IMR-90 (cell line): ENCODE measurements at regions not wholly inside any gene's neighbourhood (a gene's known extent, or its start where the extent isn't known, plus 50 kb on each side); places are given as distances from the start of the nearest gene placed in this dataset.

Experiments
- ATAC-seq: fragments of 200-7000 bp; cut with Tn5 transposase; 2 replicates; pipeline ENCODE4 v1.9.1; 2020; ENCODE audit warnings: low read depth, mild to moderate bottlenecking, moderate library complexity
- BruUV-seq: library from RNA; stranded (reverse); fragments of 400-500 nt; replicated peaks from 2 replicates; lab custom pipeline; 2021; lab: Mats Ljungman, UMichigan
- CTCF ChIA-PET: fragments of 300-600 bp; formaldehyde crosslinking; extraction: SDS; loops from one replicate; lab custom pipeline; 2021; ENCODE audit warnings: antibody characterized with exemption; lab: Yijun Ruan, JAX
- POLR2A ChIA-PET: fragments of 300-600 bp; sonication (Branson Sonifier 250); formaldehyde crosslinking; loops from one replicate; lab custom pipeline; 2022; ENCODE audit warnings: antibody characterized with exemption; ENCODE audit not compliant: unreplicated experiment; lab: Charles Lee
- DNase-seq: peaks from one replicate; pipeline ENCODE4 v3.0.0; 2013
- H2AFZ ChIP-seq: replicated peaks from 2 replicates; pipeline ENCODE3; 2013; ENCODE audit warnings: low read length, mild to moderate bottlenecking; ENCODE audit not compliant: poor library complexity
- H2AK5ac ChIP-seq: 2 replicates; pipeline ENCODE4 v1.6.1; 2013; ENCODE audit warnings: low read depth, low read length, inconsistent platforms
- H2AK9ac ChIP-seq: replicated peaks from 2 replicates; pipeline ENCODE3; 2013; ENCODE audit warnings: mild to moderate bottlenecking, low read depth, low read length, moderate library complexity; ENCODE audit not compliant: poor library complexity
- H2BK120ac ChIP-seq: 2 replicates; pipeline ENCODE4 v1.6.1; 2013; ENCODE audit warnings: low read depth, low read length, inconsistent platforms
- H2BK15ac ChIP-seq: 3 replicates; pipeline ENCODE4 v1.6.1; 2013; ENCODE audit warnings: low read depth, low read length, inconsistent platforms
- H2BK20ac ChIP-seq: 2 replicates; pipeline ENCODE4 v1.6.1; 2013; ENCODE audit warnings: low read depth, mild to moderate bottlenecking, inconsistent platforms, low read length, moderate library complexity
- H2BK5ac ChIP-seq: 2 replicates; pipeline ENCODE4 v1.6.1; 2013; ENCODE audit warnings: mild to moderate bottlenecking, low read depth, low read length, inconsistent platforms; ENCODE audit not compliant: poor library complexity, severe bottlenecking
- H3K14ac ChIP-seq: replicated peaks from 2 replicates; pipeline ENCODE4 v1.6.1; 2013; ENCODE audit warnings: low read depth, low read length, inconsistent platforms
- H3K18ac ChIP-seq: 2 replicates; pipeline ENCODE4 v1.6.1; 2013; ENCODE audit warnings: low read depth, low read length, control low read depth
- H3K23ac ChIP-seq: 2 replicates; pipeline ENCODE4 v1.6.1; 2013; ENCODE audit warnings: low read depth, low read length, inconsistent platforms
- H3K27ac ChIP-seq: 2 replicates; pipeline ENCODE4 v1.5.1; 2013; ENCODE audit warnings: mild to moderate bottlenecking, control low read depth, low read length; ENCODE audit not compliant: insufficient read depth
- H3K27me3 ChIP-seq: 2 replicates; pipeline ENCODE4 v1.6.1; 2013; ENCODE audit warnings: low read length; ENCODE audit not compliant: control insufficient read depth, insufficient read depth
- H3K36me3 ChIP-seq: 2 replicates; pipeline ENCODE4 v1.6.1; 2013; ENCODE audit warnings: low read length, mixed read lengths; ENCODE audit not compliant: control insufficient read depth, insufficient read depth
- H3K4ac ChIP-seq: 2 replicates; pipeline ENCODE4 v1.6.1; 2013; ENCODE audit warnings: low read depth, low read length, inconsistent platforms
- H3K4me1 ChIP-seq: 2 replicates; pipeline ENCODE4 v1.6.1; 2013; ENCODE audit warnings: low read length, mixed read lengths; ENCODE audit not compliant: control insufficient read depth, insufficient read depth
- H3K4me2 ChIP-seq: 2 replicates; pipeline ENCODE4 v1.6.1; 2013; ENCODE audit warnings: low read depth, mild to moderate bottlenecking, control low read depth, low read length, moderate library complexity
- H3K4me3 ChIP-seq: 2 replicates; pipeline ENCODE4 v1.5.1; 2013; ENCODE audit warnings: low read depth, mild to moderate bottlenecking, control low read depth, low read length, moderate library complexity; ENCODE audit not compliant: insufficient read depth
- H3K56ac ChIP-seq: 2 replicates; pipeline ENCODE4 v1.6.1; 2013; ENCODE audit warnings: low read length, inconsistent platforms; ENCODE audit not compliant: insufficient read depth; ENCODE audit errors: extremely low read depth
- H3K79me1 ChIP-seq, 2 experiments: 2 replicates each; pipeline ENCODE4 v1.6.1; 2013; ENCODE audit warnings: low read length in 2 of 2, inconsistent platforms in 1 of 2, low read depth in 1 of 2
- H3K9ac ChIP-seq: 2 replicates; pipeline ENCODE4 v1.6.1; 2013; ENCODE audit warnings: low read depth, low read length, control low read depth
- H3K9me1 ChIP-seq: 2 replicates; pipeline ENCODE4 v1.6.1; 2013; ENCODE audit warnings: low read length, inconsistent platforms; ENCODE audit not compliant: insufficient read depth
- H3K9me3 ChIP-seq: 2 replicates; pipeline ENCODE4 v1.6.1; 2013; ENCODE audit warnings: low read length; ENCODE audit not compliant: control insufficient read depth, insufficient read depth
- H4K20me1 ChIP-seq: 2 replicates; pipeline ENCODE4 v1.6.1; 2013; ENCODE audit warnings: low read length, inconsistent platforms; ENCODE audit not compliant: insufficient read depth
- H4K5ac ChIP-seq: 2 replicates; pipeline ENCODE4 v1.6.1; 2013; ENCODE audit warnings: mild to moderate bottlenecking, low read depth, low read length, control low read depth
- H4K8ac ChIP-seq, 2 experiments: 2 replicates each; pipeline ENCODE4 v1.6.1; 2013; ENCODE audit warnings: low read depth in 2 of 2, low read length in 2 of 2, control low read depth in 1 of 2, inconsistent platforms in 1 of 2
- H4K91ac ChIP-seq: 2 replicates; pipeline ENCODE4 v1.6.1; 2013; ENCODE audit warnings: low read depth, low read length, inconsistent platforms; ENCODE audit not compliant: insufficient read depth
- BHLHE40 ChIP-seq: fragments of 150-350 bp; IDR thresholded peaks from 2 replicates; pipeline ENCODE4 v1.6.1; 2016; ENCODE audit warnings: mild to moderate bottlenecking, low read depth, low read length
- CEBPB ChIP-seq: IDR thresholded peaks from 2 replicates; pipeline ENCODE4 v1.6.1; 2012; ENCODE audit warnings: low read depth, low read length, improper control_type of control experiment
- CHD1 ChIP-seq: IDR thresholded peaks from 2 replicates; pipeline ENCODE4 v1.6.1; 2012; ENCODE audit warnings: low read depth, low read length, improper control_type of control experiment
- FOS ChIP-seq: fragments of 150-350 bp; IDR thresholded peaks from 2 replicates; pipeline ENCODE4 v1.6.1; 2016; ENCODE audit warnings: low read depth, low read length
- MAFK ChIP-seq: IDR thresholded peaks from 2 replicates; pipeline ENCODE4 v1.6.1; 2012; ENCODE audit warnings: low read depth, low read length, improper control_type of control experiment
- MAZ ChIP-seq: IDR thresholded peaks from 2 replicates; pipeline ENCODE4 v1.6.1; 2012; ENCODE audit warnings: low read depth, mild to moderate bottlenecking, low read length, improper control_type of control experiment, moderate library complexity, borderline replicate concordance
- MXI1 ChIP-seq: IDR thresholded peaks from 2 replicates; pipeline ENCODE4 v1.6.1; 2012; ENCODE audit warnings: low read depth, mild to moderate bottlenecking, low read length, moderate library complexity, borderline replicate concordance
- NFE2L2 ChIP-seq: fragments of 150-350 bp; IDR thresholded peaks from 2 replicates; pipeline ENCODE4 v1.6.1; 2016; ENCODE audit warnings: low read depth, mild to moderate bottlenecking, low read length
- POLR2A ChIP-seq: IDR thresholded peaks from 2 replicates; pipeline ENCODE4 v1.6.1; 2012; ENCODE audit warnings: mild to moderate bottlenecking, low read depth, low read length
- RAD21 ChIP-seq: IDR thresholded peaks from 2 replicates; pipeline ENCODE4 v1.6.1; 2012; ENCODE audit warnings: low read length, improper control_type of control experiment
- RCOR1 ChIP-seq: IDR thresholded peaks from 2 replicates; pipeline ENCODE4 v1.6.1; 2012; ENCODE audit warnings: mild to moderate bottlenecking, low read length, improper control_type of control experiment; ENCODE audit not compliant: insufficient replicate concordance
- RFX5 ChIP-seq: IDR thresholded peaks from 2 replicates; pipeline ENCODE4 v1.8.0; 2012; ENCODE audit warnings: low read depth, mild to moderate bottlenecking, low read length, moderate library complexity
- SMC3 ChIP-seq: fragments of 150-350 bp; IDR thresholded peaks from 2 replicates; pipeline ENCODE4 v1.6.1; 2016; ENCODE audit warnings: low read depth, mild to moderate bottlenecking, antibody characterized with exemption, low read length, moderate library complexity
- WGBS, 2 experiments: methylation state at CpG; one replicate each; pipeline versions ENCODE4 v1.1.5 to v1.1.7; 2013; ENCODE audit warnings: missing lambda C conversion rate in 2 of 2; ENCODE audit not compliant: insufficient read length in 1 of 2; ENCODE audit errors: extremely low coverage in 2 of 2; 5-methylcytosine and 5-hydroxymethylcytosine counted together
- dilution Hi-C: fragments of 300-500 bp; cut with HindIII; formaldehyde crosslinking; loops from one replicate; pipeline ENCODE4 v1.14.3; 2018; ENCODE audit warnings: low sequenced_read_pairs; ENCODE audit not compliant: unreplicated experiment
- in situ Hi-C: fragments of 300-500 bp; cut with MboI; formaldehyde crosslinking; loops from 3 replicates; pipeline ENCODE4 v1.14.3; 2019; ENCODE audit warnings: low sequenced_read_pairs, inconsistent platforms, mixed read lengths
- intact Hi-C: fragments of 100-400 bp; cut with micrococcal nuclease; formaldehyde crosslinking; loops from 2 replicates; pipeline ENCODE4 v1.10.0; 2022
- TF ChIP-seq, protein P1 (sequence below): fragments of 150-350 bp; IDR thresholded peaks from 2 replicates; pipeline ENCODE4 v1.6.1; 2016; ENCODE audit warnings: low read depth, mild to moderate bottlenecking, low read length, moderate library complexity, borderline replicate concordance
- TF ChIP-seq, protein P2 (sequence below): fragments of 150-350 bp; IDR thresholded peaks from 2 replicates; pipeline ENCODE4 v1.6.1; 2017; ENCODE audit warnings: mild to moderate bottlenecking, antibody characterized with exemption, low read length, low read depth
- TF ChIP-seq, protein P3 (sequence below): conservative IDR thresholded peaks from 2 replicates; pipeline ENCODE4 v1.5.1; 2012; ENCODE audit warnings: mild to moderate bottlenecking, low read depth, low read length, improper control_type of control experiment

DNA sequence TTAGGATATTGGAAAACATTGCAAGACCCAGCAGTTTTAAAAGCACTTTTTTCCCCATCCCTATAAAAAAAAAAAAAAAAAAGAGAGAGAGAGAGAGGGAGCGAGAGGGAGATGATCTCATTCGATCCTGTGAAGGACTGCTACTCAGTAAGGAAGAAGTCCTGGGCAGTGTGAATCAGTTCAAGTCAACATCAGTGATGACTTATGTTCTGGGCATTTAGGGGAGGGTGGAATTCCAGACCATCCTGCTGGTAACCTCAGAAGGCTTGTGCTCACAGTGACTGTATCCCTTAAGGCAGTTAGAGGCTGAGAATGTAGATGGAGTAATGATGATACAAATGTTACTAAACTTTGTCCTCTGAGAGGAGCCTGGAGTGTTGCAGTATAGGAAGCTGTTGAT lies 151.4 kb downstream of the TGFB2 start:
- ATAC-seq (peak; percentile 89), DNase-seq (peak; percentile 100)
- H3K56ac ChIP-seq = no peak overlapping the region
- H2BK15ac ChIP-seq = no peak overlapping the region
- peak; percentile 83 for TF ChIP-seq CEBPB
- TF ChIP-seq NFE2L2 = peak; percentile 23; the same call in 1 of the 2 replicates
- TF ChIP-seq RFX5 = no peak
- no peak; the same call in 1 of the 2 replicates for TF ChIP-seq POLR2A
- peak; percentile 10; the same call in 1 of the 2 replicates for TF ChIP-seq SMC3
- 0 out of 2 replicates have a peak, but pooled peaks have one; percentile 26 for TF ChIP-seq MAFK
- TF ChIP-seq BHLHE40 = peak; percentile 76
- TF ChIP-seq CHD1 = no peak; the same call in 1 of the 2 replicates
- peak; percentile 19; the same call in 1 of the 2 replicates for TF ChIP-seq RAD21
- TF ChIP-seq, protein P1, sequence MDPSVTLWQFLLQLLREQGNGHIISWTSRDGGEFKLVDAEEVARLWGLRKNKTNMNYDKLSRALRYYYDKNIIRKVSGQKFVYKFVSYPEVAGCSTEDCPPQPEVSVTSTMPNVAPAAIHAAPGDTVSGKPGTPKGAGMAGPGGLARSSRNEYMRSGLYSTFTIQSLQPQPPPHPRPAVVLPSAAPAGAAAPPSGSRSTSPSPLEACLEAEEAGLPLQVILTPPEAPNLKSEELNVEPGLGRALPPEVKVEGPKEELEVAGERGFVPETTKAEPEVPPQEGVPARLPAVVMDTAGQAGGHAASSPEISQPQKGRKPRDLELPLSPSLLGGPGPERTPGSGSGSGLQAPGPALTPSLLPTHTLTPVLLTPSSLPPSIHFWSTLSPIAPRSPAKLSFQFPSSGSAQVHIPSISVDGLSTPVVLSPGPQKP = no peak
- TF ChIP-seq FOS = peak; percentile 93
- no peak for TF ChIP-seq MXI1
- TF ChIP-seq, protein P2, sequence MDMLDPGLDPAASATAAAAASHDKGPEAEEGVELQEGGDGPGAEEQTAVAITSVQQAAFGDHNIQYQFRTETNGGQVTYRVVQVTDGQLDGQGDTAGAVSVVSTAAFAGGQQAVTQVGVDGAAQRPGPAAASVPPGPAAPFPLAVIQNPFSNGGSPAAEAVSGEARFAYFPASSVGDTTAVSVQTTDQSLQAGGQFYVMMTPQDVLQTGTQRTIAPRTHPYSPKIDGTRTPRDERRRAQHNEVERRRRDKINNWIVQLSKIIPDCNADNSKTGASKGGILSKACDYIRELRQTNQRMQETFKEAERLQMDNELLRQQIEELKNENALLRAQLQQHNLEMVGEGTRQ = no peak
- TF ChIP-seq, protein P3, sequence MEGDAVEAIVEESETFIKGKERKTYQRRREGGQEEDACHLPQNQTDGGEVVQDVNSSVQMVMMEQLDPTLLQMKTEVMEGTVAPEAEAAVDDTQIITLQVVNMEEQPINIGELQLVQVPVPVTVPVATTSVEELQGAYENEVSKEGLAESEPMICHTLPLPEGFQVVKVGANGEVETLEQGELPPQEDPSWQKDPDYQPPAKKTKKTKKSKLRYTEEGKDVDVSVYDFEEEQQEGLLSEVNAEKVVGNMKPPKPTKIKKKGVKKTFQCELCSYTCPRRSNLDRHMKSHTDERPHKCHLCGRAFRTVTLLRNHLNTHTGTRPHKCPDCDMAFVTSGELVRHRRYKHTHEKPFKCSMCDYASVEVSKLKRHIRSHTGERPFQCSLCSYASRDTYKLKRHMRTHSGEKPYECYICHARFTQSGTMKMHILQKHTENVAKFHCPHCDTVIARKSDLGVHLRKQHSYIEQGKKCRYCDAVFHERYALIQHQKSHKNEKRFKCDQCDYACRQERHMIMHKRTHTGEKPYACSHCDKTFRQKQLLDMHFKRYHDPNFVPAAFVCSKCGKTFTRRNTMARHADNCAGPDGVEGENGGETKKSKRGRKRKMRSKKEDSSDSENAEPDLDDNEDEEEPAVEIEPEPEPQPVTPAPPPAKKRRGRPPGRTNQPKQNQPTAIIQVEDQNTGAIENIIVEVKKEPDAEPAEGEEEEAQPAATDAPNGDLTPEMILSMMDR = no peak
- TF ChIP-seq RCOR1 = peak; percentile 96
- TF ChIP-seq MAZ = peak; percentile 66; the same call in 1 of the 2 replicates
- no peak overlapping the region for H3K9ac ChIP-seq
- no peaks in the 10 kb centered on the region for H3K9me3 ChIP-seq
- H4K91ac ChIP-seq = no peak overlapping the region
- no peak overlapping the region for H4K5ac ChIP-seq
- H3K23ac ChIP-seq = no peak overlapping the region
- H3K4me2 ChIP-seq = no peak overlapping the region
- 0 out of 2 replicates have a peak overlapping the region, but pooled peaks have one; percentile 2 for H3K4ac ChIP-seq
- no CpG with 5 or more reads among the region's 2 CpGs for WGBS, 2 experiments
- H4K8ac ChIP-seq = no peak overlapping the region
- intact Hi-C loops (loop anchor here (5.0 to 10.0 kb wide), 2 partner anchors 178 to 676 kb away; partner anchors contain the start of gene LYPLAL1), in situ Hi-C loops (no loop called here), dilution Hi-C loops (no loop called here)
- no peak overlapping the region for H3K4me3 ChIP-seq
- H2AK5ac ChIP-seq = no peak overlapping the region
- peaks cover 5% of the 10 kb centered on the region; the same call in 1 of the 2 replicates for H4K20me1 ChIP-seq
- no peaks in the 10 kb centered on the region for H3K36me3 ChIP-seq
- no peak overlapping the region for H2AK9ac ChIP-seq
- H3K18ac ChIP-seq = no peak overlapping the region
- no peak overlapping the region for H2AFZ ChIP-seq
- H3K14ac ChIP-seq = no peak overlapping the region
- no peaks in the 10 kb centered on the region for H3K79me1 ChIP-seq
- H2BK5ac ChIP-seq = peak overlapping the region; percentile 53
- POLR2A ChIA-PET = no interaction called here
- H2BK20ac ChIP-seq = no peak overlapping the region
- peaks cover 6% of the 10 kb centered on the region for H3K4me1 ChIP-seq
- BruUV-seq = no TSS peak
- peaks cover 6% of the 10 kb centered on the region for H3K9me1 ChIP-seq
- H3K27me3 ChIP-seq = no peaks in the 10 kb centered on the region
- H2BK120ac ChIP-seq = peak overlapping the region; percentile 32; the same call in 1 of the 2 replicates
- no peak overlapping the region for H3K27ac ChIP-seq
- CTCF ChIA-PET = no interaction called here
